Astrocyte (in vitro differentiated cells and primary cell): ENCODE measurements at regions not wholly inside any gene's neighbourhood (a gene's known extent, or its start where the extent isn't known, plus 50 kb on each side); places are given as distances from the start of the nearest gene placed in this dataset.

Source experiments
- DNase-seq: peaks from one replicate; pipeline ENCODE4 v3.0.0-alpha.2; 2010; ENCODE audit warnings: low read depth
- FAIRE-seq: peaks from 2 replicates; lab custom pipeline; 2011; peaks lifted over from hg19 to GRCh38; lab: Jason Lieb, UNC
- H2AFZ ChIP-seq: 2 replicates; pipeline ENCODE4 v1.6.0; 2012; ENCODE audit warnings: low read depth, low read length, inconsistent platforms
- H3K27ac ChIP-seq: 2 replicates; pipeline ENCODE4 v1.5.1; 2011; ENCODE audit warnings: low read depth, low read length, inconsistent platforms
- H3K27me3 ChIP-seq: 2 replicates; pipeline ENCODE4 v1.6.0; 2011; ENCODE audit warnings: low read length, inconsistent platforms; ENCODE audit not compliant: insufficient read depth
- H3K36me3 ChIP-seq: 2 replicates; pipeline ENCODE4 v1.5.1; 2011; ENCODE audit warnings: low read length, inconsistent platforms; ENCODE audit not compliant: insufficient read depth
- H3K4me1 ChIP-seq: 2 replicates; pipeline ENCODE4 v1.5.1; 2011; ENCODE audit warnings: low read length, inconsistent platforms; ENCODE audit not compliant: insufficient read depth
- H3K4me2 ChIP-seq: 2 replicates; pipeline ENCODE4 v1.6.0; 2012; ENCODE audit warnings: low read length, inconsistent platforms
- H3K4me3 ChIP-seq: 2 replicates; pipeline ENCODE4 v1.5.1; 2011; ENCODE audit warnings: low read depth, mild to moderate bottlenecking, low read length, inconsistent platforms; ENCODE audit not compliant: insufficient read depth
- H3K79me2 ChIP-seq: 2 replicates; pipeline ENCODE4 v1.6.0; 2012; ENCODE audit warnings: mild to moderate bottlenecking, low read length, inconsistent platforms; ENCODE audit not compliant: insufficient read depth
- H3K9ac ChIP-seq: 2 replicates; pipeline ENCODE4 v1.6.0; 2012; ENCODE audit warnings: mild to moderate bottlenecking, low read length, inconsistent platforms
- H3K9me3 ChIP-seq: 2 replicates; pipeline ENCODE4 v1.5.1; 2012; ENCODE audit warnings: low read depth, mild to moderate bottlenecking, low read length, inconsistent platforms; ENCODE audit not compliant: insufficient read depth
- H4K20me1 ChIP-seq: 2 replicates; pipeline ENCODE4 v1.6.0; 2012; ENCODE audit warnings: low read length, inconsistent platforms; ENCODE audit not compliant: insufficient read depth
- H3K27ac Mint-ChIP-seq: one replicate; pipeline ENCODE4 v1.8.0; 2021; ENCODE audit warnings: mild to moderate bottlenecking, mixed read lengths; ENCODE audit not compliant: unreplicated experiment
- H3K27me3 Mint-ChIP-seq: one replicate; pipeline ENCODE4 v1.8.0; 2021; ENCODE audit warnings: low read depth, mixed read lengths; ENCODE audit not compliant: unreplicated experiment
- H3K36me3 Mint-ChIP-seq: one replicate; pipeline ENCODE4 v1.8.0; 2021; ENCODE audit warnings: low read depth, mixed read lengths; ENCODE audit not compliant: unreplicated experiment
- H3K4me1 Mint-ChIP-seq: one replicate; pipeline ENCODE4 v1.8.0; 2021; ENCODE audit warnings: low read depth, mixed read lengths; ENCODE audit not compliant: unreplicated experiment
- H3K4me3 Mint-ChIP-seq: one replicate; pipeline ENCODE4 v1.8.0; 2021; ENCODE audit warnings: mild to moderate bottlenecking, moderate library complexity, mixed read lengths; ENCODE audit not compliant: unreplicated experiment
- H3K9me3 Mint-ChIP-seq: one replicate; pipeline ENCODE4 v1.8.0; 2021; ENCODE audit warnings: mild to moderate bottlenecking, mixed read lengths; ENCODE audit not compliant: unreplicated experiment
- CTCF ChIP-seq: IDR thresholded peaks from 2 replicates; pipeline ENCODE4 v1.5.1; 2011; ENCODE audit warnings: low read depth, mild to moderate bottlenecking, inconsistent platforms, low read length, moderate library complexity; ENCODE audit not compliant: insufficient read depth
- EZH2 ChIP-seq: IDR thresholded peaks from 2 replicates; pipeline ENCODE4 v1.6.1; 2012; ENCODE audit warnings: mild to moderate bottlenecking, low read length, inconsistent platforms; ENCODE audit not compliant: insufficient read depth

GRCh38 chr13:83453723-83454122 is 428.6 kb downstream of the SLITRK1 start:
- no peak overlapping the region for H3K27ac ChIP-seq
- H3K4me3 ChIP-seq, result no peak overlapping the region
- no peaks in the 10 kb centered on the region for H3K79me2 ChIP-seq
- Mint-ChIP-seq H3K9me3 (no peaks in the 10 kb centered on the region), H3K4me1 (peaks cover 11% of the 10 kb centered on the region), H3K36me3 (no peaks in the 10 kb centered on the region), H3K27ac (no peak overlapping the region), H3K4me3 (no peak overlapping the region), H3K27me3 (no peaks in the 10 kb centered on the region)
- no peak overlapping the region for H3K9ac ChIP-seq
- no peak for FAIRE-seq
- no peaks in the 10 kb centered on the region for H3K9me3 ChIP-seq
- no peak overlapping the region for H3K4me2 ChIP-seq
- H4K20me1 ChIP-seq, result no peaks in the 10 kb centered on the region
- TF ChIP-seq CTCF, result no peak
- no peak for TF ChIP-seq EZH2
- H2AFZ ChIP-seq, result no peak overlapping the region
- H3K27me3 ChIP-seq, result no peaks in the 10 kb centered on the region
- peaks cover 4% of the 10 kb centered on the region for H3K4me1 ChIP-seq
- H3K36me3 ChIP-seq, result no peaks in the 10 kb centered on the region
- DNase-seq, result no peak

GRCh38 chr13:83453300-83453699 is 429.0 kb downstream of the SLITRK1 start:
- Histone ChIP-seq H3K4me1 (peaks cover 4% of the 10 kb centered on the region), H3K27me3 (no peaks in the 10 kb centered on the region), H3K27ac (no peak overlapping the region), H3K9me3 (no peaks in the 10 kb centered on the region), H4K20me1 (no peaks in the 10 kb centered on the region), H3K9ac (no peak overlapping the region), H2AFZ (no peak overlapping the region), H3K4me2 (no peak overlapping the region), H3K79me2 (no peaks in the 10 kb centered on the region), H3K4me3 (no peak overlapping the region), H3K36me3 (no peaks in the 10 kb centered on the region)
- no peaks in the 10 kb centered on the region for H3K9me3 Mint-ChIP-seq
- no peak overlapping the region for H3K27ac Mint-ChIP-seq
- FAIRE-seq (no peak), DNase-seq (no peak)
- no peaks in the 10 kb centered on the region for H3K36me3 Mint-ChIP-seq
- no peak for TF ChIP-seq CTCF
- TF ChIP-seq EZH2, result no peak
- peaks cover 11% of the 10 kb centered on the region for H3K4me1 Mint-ChIP-seq
- no peaks in the 10 kb centered on the region for H3K27me3 Mint-ChIP-seq
- no peak overlapping the region for H3K4me3 Mint-ChIP-seq

GRCh38 chr13:83452292-83452950 is 429.9 kb downstream of the SLITRK1 start:
- TF ChIP-seq CTCF (no peak), EZH2 (no peak)
- no peak for DNase-seq
- Histone ChIP-seq H3K27ac (no peak overlapping the region), H3K4me2 (no peak overlapping the region), H3K4me3 (no peak overlapping the region), H2AFZ (no peak overlapping the region), H3K9ac (no peak overlapping the region), H3K9me3 (no peaks in the 10 kb centered on the region), H3K79me2 (no peaks in the 10 kb centered on the region), H3K27me3 (no peaks in the 10 kb centered on the region), H3K4me1 (peaks cover 4% of the 10 kb centered on the region), H3K36me3 (no peaks in the 10 kb centered on the region), H4K20me1 (no peaks in the 10 kb centered on the region)
- Mint-ChIP-seq H3K9me3 (no peaks in the 10 kb centered on the region), H3K27me3 (no peaks in the 10 kb centered on the region), H3K4me1 (peaks cover 11% of the 10 kb centered on the region), H3K4me3 (no peak overlapping the region), H3K36me3 (no peaks in the 10 kb centered on the region), H3K27ac (no peak overlapping the region)
- FAIRE-seq, result no peak
